GOT3 (cell line): ENCODE measurements at regions not wholly inside any gene's neighbourhood (a gene's known extent, or its start where the extent isn't known, plus 50 kb on each side); places are given as distances from the start of the nearest gene placed in this dataset.

Source experiments
- DNase-seq: peaks from one replicate; lab custom pipeline; 2025; ENCODE audit warnings: mixed read lengths; lab: John Stamatoyannopoulos, UW

DNA sequence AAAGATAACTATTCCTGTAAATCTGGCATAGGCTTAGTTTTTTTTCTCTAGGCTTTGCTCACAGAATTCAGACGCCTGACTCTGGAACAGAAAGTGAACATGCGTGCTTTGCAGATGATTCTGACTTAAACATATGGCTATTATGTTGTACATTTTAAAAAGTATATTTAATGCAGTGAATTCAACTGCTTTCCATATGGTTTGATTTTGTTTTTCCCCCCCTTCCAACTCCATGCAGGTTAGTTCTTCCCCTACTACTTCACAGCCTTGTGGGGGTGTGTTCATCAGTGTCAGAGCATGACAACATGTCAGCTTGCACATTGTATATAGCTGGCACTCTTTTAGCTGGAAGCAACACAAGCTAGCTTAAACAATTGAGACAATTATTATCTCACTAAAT lies 226.8 kb downstream of the TMEM167A start:
- no peak for DNase-seq

DNA sequence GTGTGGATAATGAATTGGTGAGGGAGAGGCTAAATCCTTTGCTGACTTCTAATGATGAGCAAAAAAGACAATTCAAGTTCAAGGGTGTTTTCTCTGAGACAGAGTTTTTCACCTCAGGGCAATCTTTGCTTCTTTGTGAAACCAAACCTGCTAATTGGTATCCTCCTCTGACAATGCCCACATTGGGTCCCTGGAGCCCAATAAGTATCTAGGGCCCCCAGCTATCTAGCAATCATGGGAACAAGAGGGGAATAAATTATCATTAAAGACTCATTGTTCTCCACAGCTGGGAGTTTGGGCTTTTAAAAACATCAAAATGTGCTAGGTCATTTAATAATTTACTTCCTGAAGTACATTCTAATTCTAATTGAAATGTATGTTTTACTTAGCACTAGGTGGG lies 227.3 kb downstream of the TMEM167A start:
- no peak for DNase-seq

DNA sequence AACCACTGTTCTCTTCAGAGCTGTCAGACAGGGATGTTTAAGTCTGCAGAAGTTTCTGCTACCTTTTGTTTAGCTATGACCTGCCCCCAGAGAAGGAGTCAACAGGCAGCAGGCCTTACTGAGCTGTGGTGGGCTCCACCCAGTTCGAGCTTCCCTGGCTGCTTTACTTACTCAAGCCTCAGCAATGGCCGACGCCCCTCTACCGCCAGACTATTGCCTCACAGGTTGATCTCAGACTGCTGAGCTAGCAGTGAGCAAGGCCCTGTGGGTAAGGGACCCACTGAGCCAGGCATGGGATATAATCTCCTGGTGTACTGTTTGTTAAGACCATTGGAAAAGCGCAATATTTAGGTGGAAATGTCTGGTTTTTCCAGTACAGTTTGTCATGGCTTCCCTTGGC lies 229.6 kb downstream of the TMEM167A start:
- no peak for DNase-seq

- no peak for DNase-seq
These were observed 237.3 kb downstream of the TMEM167A start for GRCh38 chr5:82839881-82840280.

GRCh38 chr5:82835488-82835887 lies 241.7 kb downstream of the TMEM167A start:
- DNase-seq = no peak

GRCh38 chr5:82834151-82834550 lies 243.0 kb downstream of the TMEM167A start:
- no peak for DNase-seq

DNA sequence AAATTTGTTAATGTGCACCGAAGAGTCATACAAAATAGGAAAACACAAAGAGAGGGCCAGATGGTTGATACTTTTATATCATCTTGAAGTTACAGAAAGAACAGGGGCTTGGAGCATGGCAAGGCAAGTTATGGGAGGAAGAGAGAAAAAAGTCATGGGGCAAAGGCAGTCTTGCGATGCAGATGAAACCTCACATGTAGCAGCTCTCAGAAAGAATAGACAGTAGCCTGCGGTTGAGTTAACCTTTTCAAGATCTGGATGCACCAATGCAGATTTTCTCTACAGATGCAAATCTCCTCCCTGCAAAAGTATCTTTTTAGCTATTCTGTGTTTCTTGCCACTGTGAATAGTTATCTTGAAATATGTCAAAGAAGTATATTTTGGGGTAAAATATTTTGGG lies 243.9 kb downstream of the TMEM167A start:
- DNase-seq = no peak

DNA sequence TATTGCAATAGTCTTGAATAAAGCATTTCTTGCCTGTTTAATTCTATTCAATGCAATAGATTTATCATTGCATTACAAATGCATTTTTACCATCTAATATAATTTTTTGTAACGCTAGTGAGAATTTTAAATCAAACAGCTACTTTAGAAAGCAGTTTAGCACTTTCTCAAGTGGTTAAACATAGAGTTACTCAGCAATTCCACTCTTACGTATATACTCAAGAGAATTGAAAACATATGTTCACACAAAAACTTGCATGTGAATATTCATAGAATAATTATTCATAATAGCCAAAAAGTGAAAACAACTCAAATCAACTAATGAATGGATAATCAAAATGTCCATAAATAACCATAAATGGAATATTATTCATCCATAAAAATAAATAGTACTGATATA lies 244.7 kb downstream of the TMEM167A start:
- DNase-seq = no peak

DNA sequence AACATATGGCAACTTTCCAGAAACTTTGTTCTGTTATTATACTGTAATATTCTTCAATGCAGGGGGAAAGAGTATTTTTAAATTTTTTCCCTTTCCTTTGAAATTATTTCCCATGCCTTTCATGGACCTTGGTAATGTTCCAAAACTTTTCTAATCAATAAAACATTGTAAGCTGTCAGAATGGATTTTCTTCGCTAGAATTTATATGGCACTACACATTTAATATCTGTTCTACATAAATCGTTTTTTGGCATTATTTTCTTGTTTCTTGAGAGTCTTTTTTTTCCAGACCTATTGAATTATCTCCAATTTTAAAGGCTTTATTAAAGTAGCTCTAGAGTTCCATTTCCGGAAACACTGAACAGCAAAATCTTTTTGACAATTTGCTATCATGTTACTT lies 249.0 kb downstream of the TMEM167A start:
- DNase-seq = no peak

- DNase-seq = no peak
These were observed 249.5 kb downstream of the TMEM167A start for GRCh38 chr5:82827651-82828050.

GRCh38 chr5:82822634-82822927 lies 254.6 kb downstream of the TMEM167A start:
- no peak for DNase-seq

DNA sequence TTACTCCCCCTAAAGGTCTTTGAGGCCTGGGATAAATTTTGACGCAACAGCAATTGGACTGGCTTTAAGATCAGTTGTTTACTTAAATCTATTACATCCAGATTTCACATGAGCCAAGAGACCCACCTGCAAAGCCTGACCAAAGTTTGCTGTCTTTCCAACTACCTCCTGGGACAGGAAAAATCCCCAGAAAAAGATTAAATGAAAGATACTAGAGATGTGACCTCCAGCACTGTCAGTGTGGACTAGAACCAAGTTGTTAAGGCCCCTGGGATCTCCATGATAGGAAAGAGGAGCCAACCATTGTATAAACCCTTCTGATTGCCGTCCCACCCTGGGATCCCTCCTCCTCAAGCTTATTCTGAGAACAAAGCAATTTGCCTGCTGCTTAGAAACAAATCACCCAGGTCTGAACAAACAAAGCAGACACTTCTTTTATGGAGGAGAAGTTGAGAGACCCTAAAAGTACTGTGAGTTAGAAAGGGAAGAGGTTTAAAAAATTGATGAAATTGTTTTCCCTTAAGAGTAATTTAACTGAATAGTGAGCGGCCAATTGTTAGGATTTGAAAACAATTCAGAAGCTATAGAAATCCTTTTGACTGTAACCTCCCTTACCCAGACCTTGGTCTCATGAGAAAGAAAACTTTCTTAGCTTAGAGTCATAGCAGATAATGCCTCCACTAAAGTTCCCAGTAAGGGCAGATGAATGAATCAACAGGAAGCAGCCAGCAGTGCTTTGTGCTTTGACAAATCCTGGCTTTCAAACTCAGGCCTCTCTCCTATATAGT lies 255.2 kb downstream of the TMEM167A start:
- DNase-seq = no peak

DNA sequence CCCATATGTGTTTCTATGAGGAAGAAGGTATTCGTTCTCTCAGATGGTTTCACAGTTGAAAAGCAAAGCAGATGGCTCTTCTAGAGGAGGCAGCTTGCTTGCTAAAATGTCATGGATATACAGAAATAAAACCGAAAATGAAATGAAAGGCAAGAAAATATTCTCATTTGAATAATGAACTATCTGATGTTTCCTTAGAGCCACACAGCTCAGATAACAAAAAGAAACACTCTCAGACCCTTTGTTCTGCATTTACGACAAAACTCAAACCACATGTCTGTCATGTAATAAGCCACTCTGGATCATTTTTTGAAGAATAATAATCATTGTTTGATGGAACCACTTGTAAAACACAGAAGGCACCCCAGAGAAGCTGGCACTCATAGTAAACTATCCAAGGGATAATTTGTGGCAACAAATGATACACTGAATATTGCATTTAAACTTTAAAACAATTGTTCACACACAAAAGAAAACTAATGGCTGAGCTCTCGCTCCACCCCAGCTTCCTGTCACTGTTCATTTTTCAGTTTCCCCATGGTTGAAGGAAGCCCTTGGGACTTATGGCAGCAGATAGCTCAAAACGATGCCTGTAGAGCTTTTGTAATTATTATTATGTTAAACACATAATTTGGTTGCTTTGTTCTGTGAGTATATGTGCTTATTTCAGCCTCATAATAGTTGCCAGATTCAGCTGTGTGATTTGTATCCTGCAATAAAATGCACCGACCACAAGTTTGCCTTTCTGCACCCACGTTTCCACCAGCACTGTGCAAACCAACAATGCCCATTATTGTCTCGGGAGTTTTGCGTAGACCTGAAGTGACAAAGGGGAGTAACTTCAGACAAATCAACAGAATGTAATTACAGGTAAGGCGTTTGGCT lies 256.0 kb downstream of the TMEM167A start:
- DNase-seq = no peak

DNA sequence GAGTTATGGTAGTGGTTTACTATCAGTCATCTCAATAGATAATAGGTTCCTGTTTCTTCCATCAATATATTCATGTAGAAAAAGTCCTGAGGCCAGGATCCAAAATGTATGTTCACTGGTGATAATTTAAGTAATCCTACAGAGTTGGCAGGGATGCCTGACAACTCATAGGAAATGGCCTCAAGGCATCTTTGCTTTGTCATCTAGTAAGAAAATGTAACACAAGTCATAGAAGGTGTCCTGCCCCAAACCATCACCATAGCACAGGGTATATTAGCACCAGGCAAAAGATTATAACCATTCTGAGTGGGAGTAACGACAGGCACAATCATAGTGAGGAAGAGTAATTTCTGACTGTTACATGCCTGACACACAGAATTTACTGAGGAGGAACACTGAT lies 257.0 kb downstream of the TMEM167A start:
- DNase-seq = no peak

- no peak for DNase-seq
These were observed 259.1 kb downstream of the TMEM167A start for GRCh38 chr5:82817897-82818676.

DNA sequence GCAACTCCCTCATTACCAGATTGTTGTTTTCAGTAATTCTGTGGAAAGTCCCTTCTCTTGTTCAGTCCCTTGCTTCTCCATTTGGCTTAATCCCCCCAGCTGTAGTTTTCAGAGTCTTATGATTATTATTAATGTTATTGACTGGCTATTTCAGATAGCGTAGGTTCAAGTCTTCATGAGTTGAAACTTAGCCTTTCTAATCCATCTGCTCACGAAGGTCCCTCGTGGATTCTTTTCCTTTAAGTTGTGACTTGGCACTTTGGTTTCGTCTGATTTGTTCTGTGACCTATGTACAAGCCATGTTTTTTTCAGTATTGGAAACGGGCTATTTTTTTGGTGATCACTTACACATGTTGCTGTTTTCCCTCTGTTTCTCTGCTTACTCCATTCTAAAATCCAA lies 260.3 kb downstream of the TMEM167A start:
- DNase-seq = no peak

- DNase-seq = no peak
These were observed 261.3 kb downstream of the TMEM167A start for GRCh38 chr5:82815871-82816270.

GRCh38 chr5:82813861-82814260 lies 263.3 kb downstream of the TMEM167A start:
- DNase-seq = no peak

- no peak for DNase-seq
These were observed 264.6 kb downstream of the TMEM167A start for GRCh38 chr5:82812575-82812974.

GRCh38 chr5:82811490-82811889 lies 265.7 kb downstream of the TMEM167A start:
- no peak for DNase-seq

- DNase-seq = no peak
These were observed 267.6 kb downstream of the TMEM167A start for GRCh38 chr5:82809420-82810143.

DNA sequence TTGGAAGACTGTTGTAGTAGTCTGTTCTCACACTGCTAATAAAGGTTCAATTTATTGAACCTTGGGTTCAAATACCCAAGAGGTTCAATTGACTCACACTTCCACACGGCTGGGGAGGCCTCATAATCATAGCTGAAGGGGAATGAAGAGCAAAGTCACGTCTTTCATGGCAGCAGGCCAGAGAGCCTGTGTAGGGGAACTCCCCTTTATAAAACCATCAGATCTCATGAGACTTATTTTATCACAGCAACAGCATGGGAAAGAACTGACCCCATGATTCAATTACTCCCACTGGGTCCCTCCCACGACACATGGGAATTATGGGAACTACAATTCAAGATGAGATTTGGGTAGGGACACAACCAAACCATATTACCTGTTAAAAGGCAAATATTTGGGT lies 268.2 kb downstream of the TMEM167A start:
- DNase-seq = no peak
